ENCODE measurements at regions not wholly inside any gene's neighbourhood (a gene's known extent, or its start where the extent isn't known, plus 50 kb on each side); places are given as distances from the start of the nearest gene placed in this dataset.

GRCh38 chr4:180041576-180041975 lies 2201.6 kb upstream of the TENM3 start:
- Mint-ChIP-seq H3K27ac (ENCODE audit: unreplicated experiment) (no peak overlapping the region), H3K4me1 (ENCODE audit: low read depth, unreplicated experiment) (no peaks in the 10 kb centered on the region), H3K9me3 (ENCODE audit: unreplicated experiment) (no peaks in the 10 kb centered on the region), H3K27me3 (ENCODE audit: insufficient read depth, unreplicated experiment) (peaks cover 9% of the 10 kb centered on the region), H3K4me3 (ENCODE audit: unreplicated experiment) (no peak overlapping the region), H3K36me3 (ENCODE audit: insufficient read depth, unreplicated experiment) (no peaks in the 10 kb centered on the region)
- Histone ChIP-seq H3K4me1 (no peaks in the 10 kb centered on the region), H3K9me3 (no peaks in the 10 kb centered on the region), H3K27me3 (replicated peaks; ENCODE audit: control insufficient read depth, insufficient read depth, low read length) (no peaks in the 10 kb centered on the region), H3K36me3 (ENCODE audit: control insufficient read depth, insufficient read depth, low read length) (no peaks in the 10 kb centered on the region), H3K4me3 (ENCODE audit: low read depth, low read length) (no peak overlapping the region)
- POLR2A ChIA-PET, result no interaction called here
- BruUV-seq (replicated peaks), result no TSS peak
- CTCF ChIA-PET, result no interaction called here
- DNase-seq, result no peak
- intact Hi-C loops (cut with micrococcal nuclease; ENCODE audit: unreplicated experiment), result no loop called here
- no peak for TF ChIP-seq CTCF (IDR thresholded peaks at IDR 0.05; ENCODE audit: insufficient read depth in 1 of 2, low read depth in 1 of 2, low read length in 1 of 2, severe bottlenecking in 1 of 2, unreplicated experiment in 1 of 2)

GRCh38 chr4:180052629-180053028 lies 2190.6 kb upstream of the TENM3 start:
- no peaks in the 10 kb centered on the region for H3K4me1 Mint-ChIP-seq (ENCODE audit: low read depth, unreplicated experiment)
- H3K36me3 ChIP-seq (ENCODE audit: control insufficient read depth, insufficient read depth, low read length), result no peaks in the 10 kb centered on the region
- H3K27me3 Mint-ChIP-seq (ENCODE audit: insufficient read depth, unreplicated experiment), result peaks cover 12% of the 10 kb centered on the region
- TF ChIP-seq CTCF (IDR thresholded peaks at IDR 0.05; ENCODE audit: insufficient read depth in 1 of 2, low read depth in 1 of 2, low read length in 1 of 2, severe bottlenecking in 1 of 2, unreplicated experiment in 1 of 2), result no peak
- intact Hi-C loops (cut with micrococcal nuclease; ENCODE audit: unreplicated experiment), result no loop called here
- no peak for DNase-seq
- H3K9me3 ChIP-seq, result no peaks in the 10 kb centered on the region
- no TSS peak for BruUV-seq (replicated peaks)
- no peaks in the 10 kb centered on the region for H3K36me3 Mint-ChIP-seq (ENCODE audit: insufficient read depth, unreplicated experiment)
- no peaks in the 10 kb centered on the region for H3K9me3 Mint-ChIP-seq (ENCODE audit: unreplicated experiment)
- no peak overlapping the region for H3K4me3 Mint-ChIP-seq (ENCODE audit: unreplicated experiment)
- H3K4me1 ChIP-seq, result 0 out of 2 replicates have a peak, but pooled peaks cover 3% of the 10 kb centered on the region
- ChIA-PET CTCF (no interaction called here), POLR2A (no interaction called here)
- H3K27me3 ChIP-seq (replicated peaks; ENCODE audit: control insufficient read depth, insufficient read depth, low read length), result no peaks in the 10 kb centered on the region; the same call in 1 of the 2 replicates
- H3K27ac Mint-ChIP-seq (ENCODE audit: unreplicated experiment), result no peak overlapping the region
- no peak overlapping the region for H3K4me3 ChIP-seq (ENCODE audit: low read depth, low read length)

- no peaks in the 10 kb centered on the region; the same call in 1 of the 2 replicates for H3K27me3 ChIP-seq (replicated peaks; ENCODE audit: control insufficient read depth, insufficient read depth, low read length)
- BruUV-seq (replicated peaks), result no TSS peak
- Mint-ChIP-seq H3K9me3 (ENCODE audit: unreplicated experiment) (no peaks in the 10 kb centered on the region), H3K4me3 (ENCODE audit: unreplicated experiment) (no peak overlapping the region), H3K36me3 (ENCODE audit: insufficient read depth, unreplicated experiment) (no peaks in the 10 kb centered on the region), H3K27ac (ENCODE audit: unreplicated experiment) (no peak overlapping the region), H3K27me3 (ENCODE audit: insufficient read depth, unreplicated experiment) (peaks cover 12% of the 10 kb centered on the region), H3K4me1 (ENCODE audit: low read depth, unreplicated experiment) (no peaks in the 10 kb centered on the region)
- H3K9me3 ChIP-seq, result no peaks in the 10 kb centered on the region
- intact Hi-C loops (cut with micrococcal nuclease; ENCODE audit: unreplicated experiment), result no loop called here
- no peaks in the 10 kb centered on the region for H3K36me3 ChIP-seq (ENCODE audit: control insufficient read depth, insufficient read depth, low read length)
- ChIA-PET CTCF (no interaction called here), POLR2A (no interaction called here)
- H3K4me3 ChIP-seq (ENCODE audit: low read depth, low read length), result no peak overlapping the region
- DNase-seq, result no peak
- peaks cover 3% of the 10 kb centered on the region; the same call in 1 of the 2 replicates for H3K4me1 ChIP-seq
- TF ChIP-seq CTCF (IDR thresholded peaks at IDR 0.05; ENCODE audit: insufficient read depth in 1 of 2, low read depth in 1 of 2, low read length in 1 of 2, severe bottlenecking in 1 of 2, unreplicated experiment in 1 of 2), result no peak
Observed at GRCh38 chr4:180054291-180054690, 2188.9 kb upstream of the TENM3 start.

Measured in Caco-2 (cell line).